COLO668 (cell line): ENCODE measurements at regions not wholly inside any gene's neighbourhood (a gene's known extent, or its start where the extent isn't known, plus 50 kb on each side); places are given as distances from the start of the nearest gene placed in this dataset.
"Not testable (repeated sequence)": the region's sequence is repeated elsewhere in the genome, so short reads cannot be mapped to it uniquely, and the experiment has no call there.

Experiments used
- DNase-seq: peaks from one replicate; lab custom pipeline; 2025; ENCODE audit not compliant: unreplicated experiment; lab: John Stamatoyannopoulos, UW

DNA sequence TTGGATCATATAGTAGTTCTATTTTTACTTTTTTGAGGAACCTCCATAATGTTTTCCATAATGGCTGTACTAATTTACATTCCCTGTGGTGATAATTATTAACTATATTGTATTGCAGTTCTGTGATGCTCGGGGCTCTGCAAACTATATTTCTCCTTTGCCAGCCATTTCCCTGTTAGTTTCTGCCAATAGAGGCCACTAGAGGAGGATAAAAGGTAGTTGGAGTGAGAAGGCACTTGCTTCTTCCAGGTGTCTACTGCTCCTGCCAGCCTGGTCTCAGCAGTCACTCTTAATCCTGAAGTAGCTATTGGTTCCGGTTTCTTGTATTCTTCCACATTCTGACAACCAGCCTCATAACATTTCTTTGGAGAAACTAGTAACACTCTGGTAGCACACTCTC, 233.9 kb upstream of the GBE1 start:
- DNase-seq: no peak

DNA sequence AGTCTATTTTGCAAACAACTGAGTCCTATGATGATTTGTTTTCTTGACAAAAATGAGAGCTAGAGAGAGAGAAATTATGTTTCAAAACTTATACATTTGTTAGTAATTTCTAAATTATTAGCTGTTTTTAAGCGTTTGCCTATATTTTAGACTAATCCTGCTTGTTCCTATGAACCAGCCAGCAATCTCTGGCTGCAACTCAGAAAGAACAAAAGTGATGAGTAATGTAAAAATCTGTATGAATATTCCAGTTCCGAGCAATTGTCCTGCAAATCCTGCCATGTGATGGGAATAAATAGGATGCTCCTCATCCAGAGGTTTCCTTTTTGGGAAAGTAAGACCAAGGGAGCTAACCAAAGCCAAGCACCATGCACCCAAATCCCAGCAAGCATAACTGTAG, 228.3 kb upstream of the GBE1 start:
- DNase-seq: no peak

DNA sequence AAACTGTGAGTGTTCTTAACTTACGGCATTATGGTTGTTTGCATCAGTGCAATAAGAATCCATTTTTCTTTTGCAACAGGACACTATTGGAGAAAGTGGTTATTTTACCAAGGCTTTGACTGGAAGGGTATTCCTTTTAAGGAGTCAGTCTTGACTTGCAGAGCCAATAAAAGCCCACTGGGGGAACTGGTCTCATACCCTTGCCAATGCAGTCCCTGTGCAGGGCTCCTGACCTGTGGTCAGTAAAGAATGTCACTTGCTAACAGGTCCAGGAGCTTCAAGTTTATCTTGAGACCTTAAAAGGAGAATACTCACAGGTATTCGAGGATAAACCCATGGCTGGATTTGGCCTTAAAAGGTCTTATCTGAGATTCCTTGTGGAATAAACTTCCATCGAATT, 227.8 kb upstream of the GBE1 start:
- DNase-seq: no peak

DNA sequence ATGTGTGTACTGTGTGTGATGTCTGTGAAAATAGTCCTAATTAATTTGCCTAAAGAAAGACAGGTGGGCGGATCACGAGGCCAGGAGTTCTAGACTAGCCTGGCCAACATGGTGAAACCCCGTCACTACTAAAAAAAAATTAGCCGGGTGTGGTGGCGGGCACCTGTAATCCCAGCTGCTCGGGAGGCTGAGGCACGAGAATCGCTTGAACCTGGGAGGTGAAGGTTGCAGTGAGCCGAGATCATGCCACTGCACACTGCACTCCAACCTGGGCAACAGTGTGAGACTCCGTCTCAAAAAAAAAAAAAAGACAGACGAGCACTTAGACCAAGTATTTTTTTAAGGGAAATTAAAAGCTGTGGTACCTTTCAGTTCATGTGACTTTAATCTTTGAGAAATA, 226.0 kb upstream of the GBE1 start:
- not testable (repeated sequence) for DNase-seq

DNA sequence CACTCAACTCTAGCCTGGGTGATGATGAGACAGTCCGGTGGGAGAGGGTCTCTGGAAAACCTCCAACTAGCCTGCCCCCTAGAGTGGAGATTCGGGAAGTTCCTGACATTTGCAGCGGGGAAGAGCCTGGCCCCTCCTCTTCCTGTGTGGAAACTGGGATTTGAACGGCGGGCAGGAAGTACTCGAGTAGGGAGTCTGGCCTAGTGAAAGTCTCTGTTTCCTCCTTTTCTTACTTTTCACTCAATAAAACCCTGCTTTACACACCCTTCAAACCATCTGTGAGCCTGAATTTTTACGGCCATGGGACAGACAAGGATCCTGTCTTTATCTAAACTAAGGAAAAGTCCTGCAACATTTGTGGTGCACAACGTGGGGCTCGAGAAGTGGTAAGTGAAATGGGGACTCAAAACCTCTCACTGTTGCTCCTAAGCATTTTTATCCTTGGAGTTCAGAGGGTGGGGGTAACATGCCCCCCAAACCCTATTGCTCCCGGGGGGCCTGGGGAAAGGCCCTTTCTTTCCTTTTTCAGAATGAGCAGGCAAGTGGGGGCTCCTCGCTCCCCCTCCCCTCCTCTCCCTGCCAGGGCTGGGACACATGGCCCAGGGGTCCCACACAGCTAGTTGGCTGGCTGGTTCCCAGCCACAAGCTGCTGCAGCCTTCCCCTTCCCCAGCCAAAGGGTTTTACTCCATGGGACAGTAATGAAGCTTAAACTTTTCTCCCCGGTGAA, 224.7 kb upstream of the GBE1 start:
- no peak for DNase-seq

DNA sequence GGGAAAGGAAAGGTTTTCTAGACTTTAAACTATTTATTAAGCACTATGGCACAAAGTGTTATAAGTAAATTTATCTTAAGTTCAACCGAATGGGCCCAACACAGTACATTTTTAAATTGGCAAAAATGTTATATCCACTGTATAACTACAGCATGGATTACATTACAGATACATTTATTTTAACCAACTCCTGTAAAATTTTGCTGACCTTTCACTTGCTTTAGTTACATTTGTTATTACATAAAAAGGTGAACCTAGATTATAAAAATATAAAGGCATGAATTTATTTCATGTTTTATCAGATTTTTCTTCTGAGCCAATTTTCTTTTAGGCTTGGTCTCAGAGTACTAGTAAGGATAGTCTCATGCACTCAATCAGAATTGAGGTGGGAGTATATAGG, 221.9 kb upstream of the GBE1 start:
- DNase-seq: no peak

DNA sequence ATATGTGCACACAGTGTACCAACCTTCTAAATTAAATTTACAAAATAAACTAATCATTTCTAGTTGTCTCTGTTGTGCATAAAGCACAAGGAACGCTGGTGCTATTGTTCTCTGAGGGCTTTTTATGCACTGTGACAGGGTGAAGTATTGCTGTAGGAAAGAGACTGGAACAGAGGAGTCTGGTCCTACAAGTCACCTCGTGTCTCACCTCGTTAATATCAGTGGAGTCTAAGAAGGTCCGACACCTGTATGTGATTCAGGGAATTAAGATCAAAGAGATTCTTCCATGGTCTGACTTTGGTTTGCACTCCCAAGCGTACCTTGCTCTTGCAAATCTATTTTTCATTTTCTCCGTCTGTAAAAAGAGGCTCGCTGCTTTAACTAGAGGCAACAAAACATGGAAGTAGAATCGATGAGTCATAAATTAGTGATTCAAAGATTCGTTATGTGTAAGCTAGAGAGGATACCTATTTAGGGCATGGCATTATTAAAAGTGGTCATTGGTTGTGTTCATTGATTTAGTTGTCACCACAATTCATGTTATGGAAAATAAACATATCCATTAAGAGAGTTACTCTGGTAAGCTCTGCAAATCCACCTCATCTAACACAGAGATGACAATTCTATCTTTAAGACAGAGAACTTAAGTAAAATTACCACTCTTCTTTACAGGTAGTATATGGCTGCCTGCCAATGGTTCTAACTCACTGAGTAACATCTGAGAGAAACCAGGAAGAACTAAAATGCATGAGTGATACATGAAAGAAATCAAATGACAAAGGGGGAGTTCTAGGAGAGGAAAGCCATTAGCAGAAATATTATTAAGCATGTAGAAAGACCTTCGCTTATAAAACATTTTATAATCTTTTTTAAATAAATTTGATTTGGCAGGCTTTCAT, 219.4 kb upstream of the GBE1 start:
- DNase-seq: no peak

DNA sequence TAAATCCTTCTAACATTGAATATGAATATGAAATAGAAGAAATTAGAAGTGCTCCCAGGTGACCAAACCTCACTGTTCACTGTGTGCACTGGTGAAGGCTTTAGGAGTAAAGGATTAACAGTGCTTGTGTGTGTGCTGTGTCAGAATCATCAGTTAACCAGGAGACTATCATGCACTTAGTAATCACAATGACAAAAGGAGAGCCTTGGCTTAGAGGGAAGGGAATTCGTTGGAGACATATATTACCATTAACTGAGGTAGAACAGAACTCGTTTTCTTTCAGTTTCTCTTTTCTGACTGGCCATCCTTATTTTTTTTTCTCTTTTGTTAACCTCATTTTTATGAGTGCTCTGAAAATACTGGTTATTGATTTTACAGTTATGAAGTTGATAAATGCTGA, 213.3 kb upstream of the GBE1 start:
- DNase-seq: no peak

DNA sequence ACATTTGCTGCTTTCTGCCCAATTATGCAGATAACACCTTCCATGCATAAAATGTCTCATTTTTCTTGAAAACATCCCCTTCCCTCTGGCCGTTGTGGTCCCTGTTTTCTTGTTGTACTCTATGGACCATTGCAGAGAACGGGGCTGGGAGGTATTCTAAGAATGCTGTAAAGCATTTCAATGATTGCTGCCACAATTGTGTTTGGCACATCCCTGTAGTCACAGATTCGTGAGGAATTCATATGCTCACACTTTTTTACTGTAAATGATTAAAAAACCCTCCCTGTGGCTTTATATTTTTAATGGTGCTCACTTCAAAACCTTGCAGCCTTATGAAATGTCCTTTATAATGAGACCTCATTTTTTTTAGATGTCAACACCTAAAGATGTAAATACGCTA, 207.2 kb upstream of the GBE1 start:
- DNase-seq: no peak

DNA sequence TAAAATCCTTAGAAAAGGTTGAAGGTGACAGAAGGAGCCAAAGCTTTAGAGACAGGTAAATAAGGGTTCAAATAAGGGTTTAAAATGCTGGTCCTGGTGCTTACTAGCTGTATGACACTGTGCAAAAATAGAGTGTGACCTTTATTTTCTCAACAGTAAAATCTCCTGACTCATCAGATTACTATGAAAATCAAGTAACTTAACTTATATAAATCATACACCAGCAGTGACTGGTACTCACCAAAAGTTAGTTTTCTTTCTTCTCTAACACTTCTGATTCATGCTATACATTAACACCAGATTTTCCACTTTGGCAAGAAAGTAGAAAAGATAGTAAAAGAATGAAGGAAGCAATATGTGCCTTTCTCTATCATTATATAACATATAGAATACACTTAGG, 205.9 kb upstream of the GBE1 start:
- no peak for DNase-seq

DNA sequence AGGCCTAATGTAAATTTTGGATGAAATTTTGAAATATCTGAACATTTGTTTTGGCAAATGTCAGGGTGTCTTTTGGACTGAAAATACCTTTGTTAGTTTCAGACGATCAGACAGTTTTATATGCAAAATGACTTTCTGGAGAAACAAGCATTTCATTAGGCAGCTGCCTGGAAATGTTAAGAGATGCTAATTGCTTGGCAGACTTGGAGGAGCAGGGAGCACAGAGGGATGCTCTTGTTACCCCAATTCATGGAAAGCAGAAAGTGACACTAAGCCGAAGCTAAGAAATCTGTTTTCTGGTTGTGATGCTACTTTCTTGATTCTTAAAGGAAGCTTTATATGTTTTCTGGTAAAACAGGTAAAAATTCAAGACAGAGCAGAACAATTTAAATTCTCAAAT, 204.3 kb upstream of the GBE1 start:
- DNase-seq: no peak

DNA sequence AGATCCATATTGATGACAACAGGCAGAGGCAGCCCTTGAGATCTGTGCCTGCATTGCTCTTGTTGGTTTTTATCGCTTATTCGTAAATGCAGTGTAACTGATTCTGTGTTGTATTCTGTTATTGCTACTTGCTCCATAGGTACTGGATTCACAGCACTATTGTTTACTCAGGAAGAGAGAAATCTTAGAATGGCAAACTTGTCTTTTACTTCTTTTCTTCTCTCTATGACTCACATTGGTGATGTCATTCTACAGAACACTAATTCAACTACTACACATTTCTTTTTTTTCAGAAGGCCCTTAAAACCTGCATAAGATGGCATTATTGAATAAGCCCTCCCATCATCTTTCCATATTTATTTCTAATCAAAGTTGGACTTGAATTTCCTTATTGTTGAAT, 201.0 kb upstream of the GBE1 start:
- DNase-seq: no peak

DNA sequence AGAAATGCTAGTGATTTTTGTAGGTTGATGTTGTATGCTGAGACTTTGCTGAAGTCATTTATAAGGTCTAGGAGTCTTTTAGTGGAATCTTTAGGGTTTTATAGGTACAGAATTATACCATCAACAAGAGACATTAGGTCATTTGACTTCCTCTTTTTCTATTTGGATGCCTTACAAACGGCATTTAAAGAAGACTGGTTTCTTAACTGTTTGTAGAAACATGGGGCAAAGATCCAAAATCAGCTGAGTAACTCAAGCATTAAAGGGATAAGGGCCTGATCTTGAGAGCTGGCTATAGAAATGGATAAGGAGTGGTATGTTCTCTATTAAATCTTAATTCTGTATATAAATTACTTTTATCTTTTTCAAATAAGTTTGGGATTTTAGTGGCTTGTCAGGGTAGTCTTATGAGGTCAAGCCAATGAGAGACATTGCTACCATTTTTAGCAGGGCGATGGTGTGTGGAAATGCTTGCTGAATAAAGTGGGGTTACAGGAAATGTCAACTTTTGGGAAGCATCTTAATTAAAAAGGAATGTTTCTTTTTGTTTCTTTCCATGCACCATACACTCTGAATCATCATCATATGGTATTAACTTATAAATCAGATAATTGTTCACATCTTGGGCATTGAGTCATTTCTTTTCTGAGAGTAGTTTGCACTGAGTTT, 197.7 kb upstream of the GBE1 start:
- no peak for DNase-seq

DNA sequence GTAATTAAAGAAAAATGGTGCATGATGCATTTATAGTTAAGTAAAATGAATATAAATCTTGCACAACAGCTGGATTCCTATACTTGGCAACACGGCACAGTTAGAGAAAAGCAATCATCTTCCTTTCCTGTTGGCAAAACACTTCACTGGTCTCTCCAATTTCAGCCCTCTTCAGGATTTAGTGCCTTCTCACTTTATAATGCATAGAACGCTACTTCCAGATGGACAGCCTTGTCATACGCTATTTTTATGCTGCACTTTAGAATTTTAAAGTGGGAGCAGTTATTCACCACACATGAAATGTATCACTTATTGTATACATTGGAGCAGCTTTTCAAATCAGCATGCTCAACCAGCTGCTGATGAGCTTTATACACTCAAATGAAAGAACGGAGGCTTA, 194.4 kb upstream of the GBE1 start:
- DNase-seq: no peak

DNA sequence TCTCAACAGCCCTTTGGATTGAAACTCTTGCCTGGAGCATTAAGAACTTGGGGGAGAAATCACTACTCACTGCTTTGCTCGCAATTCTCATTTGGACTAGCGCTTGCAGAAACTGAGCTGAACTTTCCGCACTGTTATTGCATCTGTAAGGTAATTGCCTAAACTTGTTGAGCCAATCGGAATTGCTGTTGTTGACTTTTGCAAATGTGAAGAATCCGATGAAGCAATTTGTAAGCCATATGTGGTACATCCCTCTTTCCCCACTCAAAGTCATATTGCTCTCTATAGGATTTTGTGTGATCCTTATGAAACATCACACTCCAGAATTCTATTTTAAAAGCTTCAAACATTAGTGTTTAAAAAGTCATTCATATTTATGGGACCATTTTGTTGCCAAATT, 191.7 kb upstream of the GBE1 start:
- no peak for DNase-seq

DNA sequence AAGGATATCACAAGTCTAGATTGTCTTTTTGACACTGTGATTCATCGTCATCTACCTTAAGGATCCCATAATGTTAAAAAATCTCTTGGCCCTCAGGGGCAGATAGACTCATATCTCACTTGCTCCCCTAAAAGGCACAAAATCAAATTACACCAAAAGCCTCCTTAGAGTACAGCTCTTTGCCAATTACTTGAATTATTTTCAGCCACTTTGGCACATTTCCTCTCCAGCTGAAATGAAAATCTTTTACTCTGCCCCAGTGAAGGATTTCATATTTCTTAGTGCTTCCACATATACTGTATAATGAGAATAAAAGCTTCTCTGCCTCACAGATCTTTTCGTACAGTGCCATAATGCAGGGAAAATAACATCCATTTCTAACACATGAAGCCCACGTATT, 190.7 kb upstream of the GBE1 start:
- no peak for DNase-seq

DNA sequence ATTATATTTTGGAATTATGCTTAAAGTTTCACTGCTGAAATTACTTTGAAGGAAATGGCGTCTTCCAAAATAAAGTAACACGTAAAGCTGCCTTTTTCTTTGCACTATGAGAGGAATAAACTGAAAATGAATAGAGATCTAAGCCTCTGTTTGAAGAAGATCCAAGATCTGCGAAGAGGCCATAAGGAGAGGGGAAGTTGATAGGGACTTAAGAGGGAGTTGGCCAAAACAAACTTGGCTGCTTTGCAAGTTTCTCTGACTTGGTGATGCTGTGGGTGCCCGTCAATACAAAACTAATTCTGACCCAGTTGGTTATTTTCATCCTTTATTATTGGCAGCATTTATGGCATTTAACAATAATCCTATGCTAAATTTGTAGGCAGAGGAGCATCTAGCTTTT, 190.2 kb upstream of the GBE1 start:
- no peak for DNase-seq

DNA sequence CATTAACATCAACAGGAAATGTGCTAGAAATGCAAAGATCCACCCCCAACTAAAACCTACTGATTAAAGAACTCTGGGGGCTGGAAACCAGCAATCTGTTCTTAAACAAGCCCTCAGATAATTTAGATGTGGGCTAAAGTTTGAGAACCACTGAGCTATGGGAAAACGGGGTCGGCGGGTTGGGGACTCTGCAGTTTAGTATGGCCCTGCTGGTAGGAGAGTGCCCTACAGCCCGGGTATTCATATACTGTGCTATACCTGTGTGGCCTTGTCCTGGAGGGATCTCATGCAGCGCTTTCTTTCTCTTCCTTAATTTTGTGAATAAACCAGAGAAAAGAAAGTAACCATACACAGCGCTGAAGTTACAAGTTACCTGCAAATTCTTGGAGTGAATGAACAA, 189.7 kb upstream of the GBE1 start:
- no peak for DNase-seq

DNA sequence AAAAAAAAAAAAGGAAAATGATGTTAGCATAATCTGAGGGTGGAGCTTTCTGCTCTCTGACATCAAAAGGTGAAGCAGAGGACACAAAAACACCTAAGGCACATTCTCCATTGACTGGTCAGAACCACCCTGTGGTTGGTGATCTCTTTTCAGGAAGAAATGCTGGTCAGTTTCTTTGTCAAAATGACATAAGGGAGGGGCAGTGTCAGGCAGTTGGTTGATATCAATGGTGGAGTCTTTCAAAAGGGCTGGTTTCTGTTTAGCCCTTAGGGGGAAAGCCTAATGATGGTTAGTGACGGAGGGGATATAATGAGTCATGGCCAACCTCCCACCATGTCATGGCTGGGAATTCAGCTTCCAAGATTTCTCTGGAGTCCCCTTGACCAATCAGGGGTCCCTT, 185.9 kb upstream of the GBE1 start:
- no peak for DNase-seq

DNA sequence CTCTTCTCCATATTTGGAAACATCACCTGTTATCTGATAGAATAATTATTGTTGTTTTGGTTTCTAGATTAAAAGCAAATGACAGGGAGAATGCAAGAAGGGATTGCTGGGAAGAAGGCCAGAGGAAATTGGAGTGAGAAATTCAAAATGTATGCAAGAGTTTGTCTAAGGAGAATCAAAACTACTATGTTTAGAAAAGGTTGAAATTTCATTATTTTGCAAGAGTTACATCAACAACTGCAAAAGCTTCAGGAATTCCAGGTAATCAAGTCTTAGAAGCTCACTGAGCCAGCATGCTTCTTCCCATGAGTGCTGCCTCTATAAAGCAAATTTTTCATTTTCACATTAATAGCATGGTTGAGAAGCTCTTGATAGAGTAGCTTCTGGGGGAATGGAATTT, 177.2 kb upstream of the GBE1 start:
- no peak for DNase-seq

DNA sequence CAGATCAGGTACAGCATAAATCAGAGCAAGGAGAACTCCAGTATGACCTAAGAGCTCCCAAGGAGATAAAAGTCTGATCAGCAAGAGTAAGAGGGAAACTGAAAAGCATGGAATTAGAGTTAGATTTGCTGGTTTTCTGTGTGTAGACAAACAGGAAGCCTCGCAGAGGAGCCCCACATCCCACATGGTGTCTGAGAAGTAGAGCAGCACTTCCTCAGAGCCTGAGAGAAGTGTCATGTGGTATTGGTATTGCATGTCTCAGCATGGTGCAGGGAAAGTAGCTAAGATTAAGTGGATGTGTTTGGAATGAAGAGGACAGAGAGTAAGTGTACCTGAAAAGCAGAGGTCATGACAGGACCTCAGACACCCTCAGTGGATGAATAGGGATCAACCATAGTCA, 175.4 kb upstream of the GBE1 start:
- no peak for DNase-seq

DNA sequence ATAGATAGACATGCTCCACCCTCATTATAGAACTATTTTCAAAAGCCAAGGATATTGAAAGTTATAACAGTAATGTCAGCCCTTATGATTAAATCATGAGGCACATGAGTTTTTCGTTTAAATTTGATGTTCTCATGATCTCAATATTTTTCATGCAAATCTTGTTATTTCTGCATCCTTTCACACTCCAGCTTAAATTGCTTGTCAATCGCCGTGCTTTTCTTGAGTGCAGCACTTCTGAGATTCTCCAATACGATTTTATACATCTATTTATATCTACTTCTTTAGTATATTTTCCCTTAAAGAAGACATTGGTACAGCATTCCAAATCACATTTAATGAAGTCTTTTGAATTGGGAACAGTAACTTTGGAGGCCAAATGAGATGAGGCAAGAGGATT, 171.2 kb upstream of the GBE1 start:
- DNase-seq: no peak
